ENCODE measurements at regions not wholly inside any gene's neighbourhood (a gene's known extent, or its start where the extent isn't known, plus 50 kb on each side); places are given as distances from the start of the nearest gene placed in this dataset.

DNA sequence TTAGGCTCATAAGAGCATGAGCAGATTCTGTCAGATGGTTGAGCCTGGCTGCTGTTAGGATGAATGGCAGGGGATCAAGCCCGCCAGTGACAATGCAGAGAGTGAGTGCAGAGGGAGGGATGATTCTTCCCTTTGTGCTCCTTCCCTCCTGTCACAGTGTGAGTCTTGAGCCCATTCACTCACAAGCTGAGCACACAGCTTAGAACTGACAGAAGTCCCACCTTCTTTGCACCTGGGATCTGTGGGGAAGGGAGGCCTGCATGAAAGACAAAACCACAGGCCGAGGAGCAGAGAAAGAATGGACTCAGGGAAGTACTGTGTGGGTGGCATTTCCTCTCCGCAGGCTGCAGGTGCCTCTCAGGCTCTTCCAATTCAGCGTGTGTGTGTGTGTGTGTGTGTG, 160.6 kb downstream of the KCNA5 start:
- H3K4me1 ChIP-seq (ENCODE audit: insufficient read depth, low read length), result no peaks in the 10 kb centered on the region
- no peaks in the 10 kb centered on the region for H3K9me3 ChIP-seq (ENCODE audit: low read depth, low read length)
- H3K4me2 ChIP-seq (ENCODE audit: insufficient read depth, low read length), result no peak overlapping the region
- H2AFZ ChIP-seq (ENCODE audit: low read length), result no peak overlapping the region
- no peak for DNase-seq (ENCODE audit: insufficient read length, low spot score, missing footprints)
- TF ChIP-seq, protein P1, sequence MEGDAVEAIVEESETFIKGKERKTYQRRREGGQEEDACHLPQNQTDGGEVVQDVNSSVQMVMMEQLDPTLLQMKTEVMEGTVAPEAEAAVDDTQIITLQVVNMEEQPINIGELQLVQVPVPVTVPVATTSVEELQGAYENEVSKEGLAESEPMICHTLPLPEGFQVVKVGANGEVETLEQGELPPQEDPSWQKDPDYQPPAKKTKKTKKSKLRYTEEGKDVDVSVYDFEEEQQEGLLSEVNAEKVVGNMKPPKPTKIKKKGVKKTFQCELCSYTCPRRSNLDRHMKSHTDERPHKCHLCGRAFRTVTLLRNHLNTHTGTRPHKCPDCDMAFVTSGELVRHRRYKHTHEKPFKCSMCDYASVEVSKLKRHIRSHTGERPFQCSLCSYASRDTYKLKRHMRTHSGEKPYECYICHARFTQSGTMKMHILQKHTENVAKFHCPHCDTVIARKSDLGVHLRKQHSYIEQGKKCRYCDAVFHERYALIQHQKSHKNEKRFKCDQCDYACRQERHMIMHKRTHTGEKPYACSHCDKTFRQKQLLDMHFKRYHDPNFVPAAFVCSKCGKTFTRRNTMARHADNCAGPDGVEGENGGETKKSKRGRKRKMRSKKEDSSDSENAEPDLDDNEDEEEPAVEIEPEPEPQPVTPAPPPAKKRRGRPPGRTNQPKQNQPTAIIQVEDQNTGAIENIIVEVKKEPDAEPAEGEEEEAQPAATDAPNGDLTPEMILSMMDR (IDR thresholded peaks at IDR 0.05; ENCODE audit: extremely low read depth, low read depth, low read length), result no peak
- no peaks in the 10 kb centered on the region for H3K36me3 ChIP-seq (ENCODE audit: insufficient read depth, low read length)
- H3K79me2 ChIP-seq (ENCODE audit: insufficient read depth, low read length), result no peaks in the 10 kb centered on the region
- H3K27ac ChIP-seq (ENCODE audit: low read depth, low read length), result no peak overlapping the region
- no peak overlapping the region for H3K4me3 ChIP-seq (ENCODE audit: insufficient read depth, low read length)
- H3K27me3 ChIP-seq (ENCODE audit: insufficient read depth, low read length), result no peaks in the 10 kb centered on the region
- H4K20me1 ChIP-seq (ENCODE audit: insufficient read depth, low read length), result no peaks in the 10 kb centered on the region

DNA sequence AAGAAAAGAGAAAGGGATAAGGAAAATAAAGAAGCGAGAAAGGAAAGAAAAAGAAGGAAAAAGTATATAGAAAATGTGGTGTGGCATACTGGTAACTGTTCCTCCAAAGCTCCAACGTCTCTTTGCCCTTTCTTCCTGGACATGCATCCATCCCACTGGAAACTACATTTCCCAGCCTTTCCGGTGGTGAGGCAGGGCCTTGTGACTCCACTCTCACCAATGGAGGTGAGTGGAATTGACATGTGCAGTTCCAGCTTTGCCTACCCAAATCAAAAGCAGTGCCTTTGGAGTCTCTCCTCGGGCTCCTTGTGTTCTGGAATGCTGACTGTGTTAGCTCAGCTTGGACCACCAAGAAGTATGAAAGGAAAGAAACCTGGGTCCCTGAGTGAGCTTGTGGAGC, 161.2 kb downstream of the KCNA5 start:
- no peaks in the 10 kb centered on the region for H3K9me3 ChIP-seq (ENCODE audit: low read depth, low read length)

DNA sequence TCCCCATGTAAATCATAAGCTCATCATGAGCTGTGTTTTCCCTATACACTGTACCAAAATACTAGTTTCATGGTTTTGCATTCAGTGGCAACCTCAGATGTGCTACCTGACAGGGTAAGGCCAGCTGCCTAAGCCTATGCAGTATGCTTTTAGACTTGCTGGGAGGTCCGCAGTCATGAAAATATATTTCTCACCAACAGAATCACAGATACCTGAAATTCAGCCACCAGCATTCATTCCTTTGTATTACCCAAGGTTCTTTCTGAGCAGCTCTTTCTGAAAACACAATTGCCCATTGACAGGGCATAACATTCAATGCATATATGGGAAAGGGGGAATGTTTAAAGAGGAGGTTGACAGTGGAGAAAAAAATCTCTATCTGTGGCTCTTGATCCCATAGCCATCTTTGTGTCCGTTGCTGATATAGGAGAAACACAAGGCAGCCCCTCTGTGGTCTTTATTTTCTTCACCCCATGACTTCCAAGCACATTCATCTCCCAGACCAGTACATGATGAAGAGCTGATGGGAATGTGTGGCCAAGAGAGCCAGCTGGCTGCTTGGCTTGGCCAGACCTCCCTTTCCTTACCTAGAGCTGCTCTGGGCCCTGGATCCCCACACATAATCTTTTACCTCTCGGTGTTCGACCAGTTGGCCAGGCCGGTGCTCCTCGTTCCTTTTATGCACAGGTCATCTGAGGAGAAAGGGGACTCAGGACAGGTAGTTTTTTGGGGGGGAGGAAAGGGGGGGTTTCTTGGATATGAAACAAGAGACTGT, 162.9 kb downstream of the KCNA5 start:
- no peak overlapping the region for H3K27ac ChIP-seq (ENCODE audit: low read depth, low read length)
- H3K9me3 ChIP-seq (ENCODE audit: low read depth, low read length), result no peaks in the 10 kb centered on the region

More for the DNA sequence above, 161.2 kb downstream of the KCNA5 start:
- Histone ChIP-seq H4K20me1 (ENCODE audit: insufficient read depth, low read length) (no peaks in the 10 kb centered on the region), H2AFZ (ENCODE audit: low read length) (no peak overlapping the region), H3K27me3 (ENCODE audit: insufficient read depth, low read length) (no peaks in the 10 kb centered on the region), H3K4me1 (ENCODE audit: insufficient read depth, low read length) (no peaks in the 10 kb centered on the region), H3K4me2 (ENCODE audit: insufficient read depth, low read length) (no peak overlapping the region), H3K36me3 (ENCODE audit: insufficient read depth, low read length) (no peaks in the 10 kb centered on the region), H3K79me2 (ENCODE audit: insufficient read depth, low read length) (no peaks in the 10 kb centered on the region), H3K27ac (ENCODE audit: low read depth, low read length) (no peak overlapping the region), H3K4me3 (ENCODE audit: insufficient read depth, low read length) (no peak overlapping the region)
- TF ChIP-seq, protein P1 (IDR thresholded peaks at IDR 0.05; ENCODE audit: extremely low read depth, low read depth, low read length), result no peak
- DNase-seq (ENCODE audit: insufficient read length, low spot score, missing footprints), result no peak

More for the DNA sequence above, 162.9 kb downstream of the KCNA5 start:
- Histone ChIP-seq H3K4me1 (ENCODE audit: insufficient read depth, low read length) (no peaks in the 10 kb centered on the region), H4K20me1 (ENCODE audit: insufficient read depth, low read length) (no peaks in the 10 kb centered on the region), H3K79me2 (ENCODE audit: insufficient read depth, low read length) (no peaks in the 10 kb centered on the region), H3K4me3 (ENCODE audit: insufficient read depth, low read length) (no peak overlapping the region), H3K27me3 (ENCODE audit: insufficient read depth, low read length) (no peaks in the 10 kb centered on the region), H2AFZ (ENCODE audit: low read length) (no peak overlapping the region), H3K36me3 (ENCODE audit: insufficient read depth, low read length) (no peaks in the 10 kb centered on the region), H3K4me2 (ENCODE audit: insufficient read depth, low read length) (no peak overlapping the region)
- DNase-seq (ENCODE audit: insufficient read length, low spot score, missing footprints), result no peak
- TF ChIP-seq, protein P1 (IDR thresholded peaks at IDR 0.05; ENCODE audit: extremely low read depth, low read depth, low read length), result no peak

Measured in osteoblast (primary cell).